ENCODE measurements at regions not wholly inside any gene's neighbourhood (a gene's known extent, or its start where the extent isn't known, plus 50 kb on each side); places are given as distances from the start of the nearest gene placed in this dataset.

- no peak for DNase-seq
Observed at GRCh38 chr4:24279469-24279868, 304.9 kb downstream of the DHX15 start.

- no peak for DNase-seq
Observed at GRCh38 chr4:24278693-24279092, 305.7 kb downstream of the DHX15 start.

- no peak for DNase-seq
Observed at GRCh38 chr4:24274381-24274941, 309.9 kb downstream of the DHX15 start.

GRCh38 chr4:24273136-24273535, 311.2 kb downstream of the DHX15 start:
- DNase-seq, result no peak

- no peak for DNase-seq
Observed at GRCh38 chr4:24266951-24267722, 317.2 kb downstream of the DHX15 start.

- no peak for DNase-seq
Observed at GRCh38 chr4:24265989-24266388, 318.4 kb downstream of the DHX15 start.

GRCh38 chr4:24262616-24263015, 321.7 kb downstream of the DHX15 start:
- no peak for DNase-seq

- DNase-seq, result no peak
Observed at GRCh38 chr4:24262084-24262483, 322.3 kb downstream of the DHX15 start.

- DNase-seq, result no peak
Observed at GRCh38 chr4:24260923-24261564, 323.3 kb downstream of the DHX15 start.

- no peak for DNase-seq
Observed at GRCh38 chr4:24260133-24260715, 324.1 kb downstream of the DHX15 start.

GRCh38 chr4:24256547-24256946, 327.8 kb downstream of the DHX15 start:
- no peak for DNase-seq

- DNase-seq, result no peak
Observed at GRCh38 chr4:24256066-24256465, 328.3 kb downstream of the DHX15 start.

- DNase-seq, result no peak
Observed at GRCh38 chr4:24252121-24252520, 332.2 kb downstream of the DHX15 start.

- no peak for DNase-seq
Observed at GRCh38 chr4:24251589-24251988, 332.8 kb downstream of the DHX15 start.

- DNase-seq, result no peak
Observed at GRCh38 chr4:24249972-24250371, 334.4 kb downstream of the DHX15 start.

GRCh38 chr4:24248674-24249630, 335.4 kb downstream of the DHX15 start:
- DNase-seq, result no peak

- no peak for DNase-seq
Observed at GRCh38 chr4:24245491-24245820, 338.9 kb downstream of the DHX15 start.

- no peak for DNase-seq
Observed at GRCh38 chr4:24244663-24245490, 339.5 kb downstream of the DHX15 start.

GRCh38 chr4:24243641-24244040, 340.7 kb downstream of the DHX15 start:
- DNase-seq, result no peak

- DNase-seq, result no peak
Observed at GRCh38 chr4:24241511-24241910, 342.8 kb downstream of the DHX15 start.

- no peak for DNase-seq
Observed at GRCh38 chr4:24240655-24241054, 343.7 kb downstream of the DHX15 start.

- DNase-seq, result no peak
Observed at GRCh38 chr4:24237709-24238108, 346.6 kb downstream of the DHX15 start.
